NOMO-1 treated with dmso at 0.1 percent for 144 hours (cell line): ENCODE measurements at regions not wholly inside any gene's neighbourhood (a gene's known extent, or its start where the extent isn't known, plus 50 kb on each side); places are given as distances from the start of the nearest gene placed in this dataset.

Experiments
- DNase-seq: peaks from one replicate; lab custom pipeline; 2025; ENCODE audit not compliant: unreplicated experiment; lab: John Stamatoyannopoulos, UW

DNA sequence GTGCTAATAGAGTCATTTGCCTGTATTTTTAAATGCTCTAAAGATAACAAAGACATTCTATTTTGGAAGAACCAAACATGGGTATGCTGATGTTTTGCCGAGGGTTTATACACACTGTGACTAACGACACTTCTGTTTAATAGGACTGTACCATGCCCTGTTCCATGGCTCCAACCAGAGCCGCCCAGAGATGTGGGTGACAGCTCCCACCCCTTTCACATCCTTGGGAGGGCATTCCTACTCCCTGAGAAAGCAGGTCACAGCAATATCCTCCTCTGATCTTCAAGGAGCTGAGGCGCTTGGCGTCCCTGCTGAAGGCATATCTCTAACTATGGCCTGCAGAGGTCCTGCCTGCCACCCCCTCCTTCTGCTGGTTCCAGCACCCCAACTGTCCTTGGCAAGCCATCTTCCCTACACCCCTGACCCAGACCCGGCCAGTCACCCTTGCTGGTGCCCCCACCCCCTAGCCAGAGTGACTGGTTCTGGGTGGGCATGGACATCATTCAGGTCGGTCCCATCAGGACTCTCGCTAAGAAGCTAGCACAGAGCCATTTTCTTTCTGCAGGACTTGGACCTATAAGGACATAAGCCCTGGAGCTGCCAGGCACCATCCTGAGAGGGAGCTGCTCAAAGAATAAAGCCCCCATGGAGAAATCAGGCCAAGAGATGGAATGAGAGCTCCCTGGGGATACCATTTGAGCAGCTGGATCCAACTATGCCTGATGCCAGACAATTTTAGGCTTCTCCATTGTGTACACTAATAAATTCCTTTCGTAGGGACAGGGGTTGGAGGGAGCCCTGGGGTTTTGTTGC, 381.3 kb downstream of the CTTN start:
- DNase-seq = no peak

DNA sequence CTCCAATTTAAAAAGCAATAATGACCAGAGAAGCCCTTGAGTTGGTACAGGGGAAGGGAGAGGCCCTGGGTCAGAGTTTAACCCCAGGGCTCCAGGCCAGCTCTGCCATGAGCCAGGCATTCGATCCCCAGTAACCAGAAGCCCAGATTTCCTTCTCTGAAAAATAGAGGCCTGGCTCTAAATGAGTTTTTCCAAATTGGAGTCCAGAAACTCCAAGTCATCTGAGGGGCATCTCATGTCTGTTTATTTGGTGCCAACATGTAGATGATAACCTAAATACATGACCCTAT, 381.9 kb downstream of the CTTN start:
- no peak for DNase-seq

DNA sequence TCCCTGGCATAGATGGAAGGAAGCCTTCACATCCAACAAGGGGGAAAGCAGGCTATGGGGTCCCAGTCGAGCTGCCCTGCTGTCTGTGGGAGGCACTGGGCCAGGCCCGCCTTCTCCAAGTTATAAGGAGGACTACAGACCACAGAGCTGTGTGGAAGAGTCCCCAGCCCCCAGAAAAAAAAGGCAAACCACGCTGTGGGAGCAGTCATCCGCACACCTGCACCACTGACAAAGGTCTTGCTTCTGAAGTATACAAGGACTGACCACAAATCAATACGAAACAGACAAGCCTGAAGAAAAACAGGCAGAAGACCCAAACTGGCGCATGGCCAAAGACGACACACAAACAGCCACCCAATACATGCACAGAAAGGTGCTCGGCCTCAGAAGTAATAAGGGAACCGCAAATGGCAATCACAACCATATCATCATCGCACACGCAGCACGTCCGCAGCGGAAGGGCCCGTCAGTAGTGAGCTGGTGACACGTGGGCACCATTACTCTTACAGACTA, 384.1 kb downstream of the CTTN start:
- no peak for DNase-seq

DNA sequence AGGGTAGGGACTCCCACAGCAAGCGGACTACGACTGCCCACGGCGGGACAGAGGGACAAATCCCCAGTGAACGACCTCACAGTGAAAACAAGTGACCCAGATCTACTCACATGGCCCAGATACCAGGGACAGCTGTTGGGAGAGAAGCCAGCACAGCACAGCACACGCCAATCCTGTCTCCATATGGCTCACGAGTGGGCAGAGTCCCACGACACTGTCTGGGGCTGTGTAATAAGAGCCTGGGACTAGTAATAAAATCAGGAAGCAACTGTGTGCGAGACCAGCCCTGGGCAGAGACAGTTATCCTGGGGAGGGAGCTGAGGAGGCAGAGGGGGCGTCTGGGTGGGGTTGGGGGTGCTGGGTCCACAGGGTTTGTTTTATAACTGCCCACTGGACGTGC, 385.0 kb downstream of the CTTN start:
- no peak for DNase-seq

DNA sequence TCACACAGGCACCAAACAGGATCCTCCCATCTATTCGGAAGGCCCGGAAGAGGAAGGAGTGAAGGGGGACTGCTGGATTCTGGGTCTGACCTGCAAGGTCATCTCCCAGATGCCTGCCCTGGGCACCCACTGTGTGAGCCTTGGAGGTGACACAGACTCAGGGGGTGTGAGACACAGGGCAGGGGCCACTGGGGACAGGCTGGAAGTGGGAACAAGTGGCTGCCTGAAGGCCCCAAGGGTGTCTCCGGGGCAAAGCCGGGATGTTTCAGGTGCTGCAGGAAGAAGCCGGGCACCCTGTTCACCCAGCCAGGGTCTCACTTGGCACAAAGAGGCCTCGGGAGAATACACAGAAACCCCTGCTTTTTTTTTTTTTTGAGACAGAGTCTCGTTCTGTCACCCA, 385.5 kb downstream of the CTTN start:
- DNase-seq = no peak

DNA sequence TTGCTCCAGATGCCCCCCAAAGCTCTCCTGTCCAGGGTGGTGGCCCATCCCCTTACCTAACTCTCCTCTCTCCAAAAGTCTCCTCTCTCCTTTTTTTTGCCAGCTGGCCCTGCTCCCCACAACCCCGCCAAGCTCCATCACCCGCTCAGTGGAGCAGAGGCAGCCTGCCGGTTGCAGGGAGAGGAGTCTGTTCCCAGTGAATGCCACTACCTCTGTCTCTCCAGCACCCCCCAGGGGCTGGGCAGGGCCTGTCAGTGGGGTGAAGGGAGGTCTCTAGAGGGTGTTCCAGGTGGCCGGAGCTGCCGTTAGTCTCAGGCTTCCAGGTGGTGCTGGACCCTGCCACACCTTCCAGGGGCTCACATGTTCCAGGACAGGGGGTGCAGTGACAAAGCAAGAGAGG, 387.0 kb downstream of the CTTN start:
- DNase-seq = no peak

DNA sequence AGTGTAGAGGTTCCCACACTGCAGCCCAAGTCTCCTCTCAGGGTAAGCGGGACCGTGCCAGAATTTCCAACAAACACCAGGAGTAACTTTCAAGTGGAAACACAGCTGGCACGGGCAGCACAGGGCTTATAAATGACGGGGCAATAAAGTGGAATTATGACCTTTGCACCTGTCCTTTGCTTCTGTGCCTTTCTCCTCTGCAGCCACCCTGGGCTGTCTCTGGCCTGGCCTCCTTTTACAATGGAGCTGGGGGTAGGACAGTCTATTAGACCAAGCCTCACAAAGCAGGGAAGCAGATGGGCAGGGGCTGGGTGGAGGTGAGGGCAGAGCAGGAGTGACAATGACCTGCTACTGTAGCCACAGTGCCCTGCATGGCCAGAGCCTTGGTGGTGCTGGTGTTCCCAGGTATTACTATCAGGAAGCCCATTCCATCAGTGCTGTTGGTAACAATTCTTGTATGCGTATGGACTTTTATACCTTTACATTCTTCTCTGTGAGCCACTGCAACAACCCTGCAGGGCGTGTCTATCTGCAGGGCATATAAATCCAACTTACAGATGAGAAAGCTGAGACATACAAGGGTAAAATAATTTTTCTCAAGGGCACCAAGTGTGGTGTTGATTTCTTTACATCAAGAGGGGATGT, 387.8 kb downstream of the CTTN start:
- DNase-seq = no peak

DNA sequence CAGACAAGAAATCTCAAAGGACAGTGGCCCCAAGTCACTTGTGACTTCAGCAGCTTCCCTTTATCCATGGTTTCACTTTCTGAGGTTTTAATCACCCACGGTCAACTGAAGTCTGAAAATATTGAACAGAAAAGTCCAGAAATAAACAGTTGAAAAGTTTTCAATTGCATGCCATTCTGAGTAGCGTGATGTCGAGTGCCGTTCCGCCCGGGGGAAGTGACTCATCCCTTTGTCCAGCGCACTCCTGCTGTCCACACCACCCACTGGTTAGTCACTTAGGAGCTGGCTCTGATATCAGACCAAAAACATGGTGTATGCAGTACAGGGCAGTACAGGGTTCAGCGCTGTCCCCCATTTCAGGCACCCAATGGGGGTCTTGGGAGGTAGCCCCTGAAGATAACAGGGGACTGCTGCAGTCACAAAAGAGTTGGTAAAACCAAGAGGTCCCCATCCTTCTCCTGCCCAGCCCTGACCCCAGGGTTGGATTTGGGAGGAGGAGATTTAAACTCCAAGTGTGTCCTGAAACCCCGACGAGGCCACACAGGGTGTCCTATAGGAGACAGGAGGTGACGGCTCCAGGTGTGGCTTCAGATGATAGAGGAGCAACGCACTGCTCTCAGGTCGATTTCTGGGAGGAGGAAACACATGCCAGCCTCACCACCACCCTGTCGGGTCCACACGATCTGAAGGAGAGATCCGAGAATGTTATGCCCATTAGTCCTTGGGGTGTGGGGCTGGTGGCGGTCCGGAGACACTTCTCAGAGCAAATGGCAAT, 390.1 kb downstream of the CTTN start:
- DNase-seq = no peak

DNA sequence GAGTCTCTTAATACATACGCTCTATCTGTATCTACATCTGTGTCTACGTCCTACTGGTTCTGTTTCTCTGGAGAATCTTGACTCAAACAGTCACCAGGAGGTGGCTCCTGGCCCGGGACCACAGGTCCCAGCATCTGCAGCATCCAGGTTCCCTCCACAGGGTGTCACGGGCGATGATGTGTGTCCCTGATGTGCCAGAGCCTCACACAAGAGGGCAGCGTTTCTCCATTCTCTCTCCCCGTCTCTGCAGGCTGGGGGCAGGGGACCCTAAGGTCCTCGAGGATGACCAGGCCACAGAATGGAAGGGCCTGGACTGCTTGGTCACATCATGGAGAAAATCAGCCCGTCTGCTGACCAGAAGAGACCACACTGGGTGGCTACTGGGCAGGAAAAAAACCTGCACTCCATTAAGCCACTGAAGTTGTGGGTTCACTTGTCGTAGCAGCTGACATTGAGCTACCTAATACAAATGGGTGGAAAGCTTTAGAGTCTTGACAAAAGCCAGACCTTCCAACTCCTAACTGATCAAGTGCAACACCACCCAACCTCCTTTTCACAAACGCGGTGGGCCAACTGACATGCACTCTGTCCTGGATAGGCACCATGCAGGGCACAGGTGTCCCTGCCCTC, 392.5 kb downstream of the CTTN start:
- DNase-seq = no peak

DNA sequence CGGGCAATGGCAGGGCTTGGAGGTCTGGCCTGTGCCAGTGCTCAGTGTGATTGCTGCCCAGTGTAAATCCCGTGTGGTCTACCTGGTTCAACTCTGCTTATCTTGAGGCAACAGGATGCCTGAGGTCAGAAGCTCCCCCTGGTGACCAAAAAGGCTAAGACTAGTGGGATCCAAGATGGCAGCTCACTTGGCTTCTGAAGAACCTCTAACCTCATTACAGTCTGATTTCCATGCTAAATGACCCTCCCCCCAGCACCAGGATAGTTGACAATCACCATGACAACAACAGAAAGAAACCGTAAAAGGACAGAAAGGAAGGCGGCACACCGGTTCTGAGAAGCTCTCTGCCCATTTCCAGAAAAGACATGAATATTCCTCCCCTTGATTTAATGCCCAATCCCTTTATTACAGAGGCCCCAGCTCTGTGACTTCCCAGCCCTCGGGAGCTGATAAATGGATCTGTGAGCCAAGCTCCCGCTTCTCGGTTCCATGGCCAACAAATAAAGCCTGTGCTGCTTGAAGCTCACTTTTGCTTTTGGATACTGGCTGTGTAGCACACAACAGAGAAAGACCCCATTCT, 398.4 kb downstream of the CTTN start:
- DNase-seq = no peak

DNA sequence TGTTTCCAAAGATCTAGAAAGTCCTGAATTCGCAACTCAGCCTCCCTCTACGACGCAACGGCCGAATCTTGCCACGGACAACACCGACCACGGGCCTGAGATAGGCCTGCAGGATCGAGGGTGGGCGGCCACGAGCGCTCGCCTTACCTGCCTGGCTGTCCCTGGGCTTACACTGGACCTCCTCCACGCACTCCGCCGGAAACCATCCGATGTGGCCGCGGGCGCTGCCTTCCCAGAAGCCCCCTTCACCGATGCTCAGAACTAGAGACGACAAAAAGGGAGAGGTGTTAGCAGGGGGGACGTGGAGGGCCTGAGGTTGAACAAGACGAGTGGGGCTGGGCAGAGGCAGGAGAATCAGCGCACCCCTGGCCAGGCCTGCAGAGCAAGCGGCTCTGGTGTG, 400.0 kb downstream of the CTTN start:
- no peak for DNase-seq

DNA sequence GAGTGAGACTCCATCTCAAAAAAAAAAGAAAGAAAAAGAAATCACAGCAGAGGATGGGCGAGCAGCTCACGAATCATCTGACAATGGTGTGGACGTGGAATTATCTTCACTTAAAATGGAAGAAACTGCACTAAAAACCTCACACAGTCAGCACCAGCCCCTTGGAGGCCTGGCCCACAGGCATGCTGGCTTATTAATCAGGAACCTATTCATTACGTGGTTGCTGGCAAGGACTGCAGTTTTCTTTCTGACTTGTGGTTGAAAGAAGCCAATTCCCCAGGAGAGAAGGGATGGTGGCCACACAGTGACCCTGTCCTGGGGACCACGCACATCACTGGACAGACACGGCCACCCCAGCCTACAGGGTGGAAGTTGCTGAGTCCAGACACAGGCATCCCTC, 401.1 kb downstream of the CTTN start:
- DNase-seq = no peak

DNA sequence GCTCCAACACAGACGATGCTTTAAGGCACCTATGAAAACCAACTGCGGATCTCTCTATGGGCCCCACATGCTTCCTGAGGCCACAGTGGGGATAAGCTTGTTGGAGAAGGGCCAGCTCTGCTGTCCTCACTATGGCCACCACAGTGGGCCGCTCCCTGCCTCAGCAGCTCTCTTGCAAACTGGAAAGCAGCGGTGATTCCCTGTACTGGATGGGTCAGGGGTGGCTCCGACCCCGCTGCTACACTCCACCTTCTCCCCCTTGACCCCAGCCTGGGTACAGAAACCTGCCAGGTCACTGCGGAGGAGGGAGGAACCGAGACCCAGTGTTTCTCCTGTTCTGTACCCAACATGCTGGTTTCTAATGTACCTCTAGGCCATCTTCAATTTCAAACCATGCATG, 403.9 kb downstream of the CTTN start:
- DNase-seq = no peak

DNA sequence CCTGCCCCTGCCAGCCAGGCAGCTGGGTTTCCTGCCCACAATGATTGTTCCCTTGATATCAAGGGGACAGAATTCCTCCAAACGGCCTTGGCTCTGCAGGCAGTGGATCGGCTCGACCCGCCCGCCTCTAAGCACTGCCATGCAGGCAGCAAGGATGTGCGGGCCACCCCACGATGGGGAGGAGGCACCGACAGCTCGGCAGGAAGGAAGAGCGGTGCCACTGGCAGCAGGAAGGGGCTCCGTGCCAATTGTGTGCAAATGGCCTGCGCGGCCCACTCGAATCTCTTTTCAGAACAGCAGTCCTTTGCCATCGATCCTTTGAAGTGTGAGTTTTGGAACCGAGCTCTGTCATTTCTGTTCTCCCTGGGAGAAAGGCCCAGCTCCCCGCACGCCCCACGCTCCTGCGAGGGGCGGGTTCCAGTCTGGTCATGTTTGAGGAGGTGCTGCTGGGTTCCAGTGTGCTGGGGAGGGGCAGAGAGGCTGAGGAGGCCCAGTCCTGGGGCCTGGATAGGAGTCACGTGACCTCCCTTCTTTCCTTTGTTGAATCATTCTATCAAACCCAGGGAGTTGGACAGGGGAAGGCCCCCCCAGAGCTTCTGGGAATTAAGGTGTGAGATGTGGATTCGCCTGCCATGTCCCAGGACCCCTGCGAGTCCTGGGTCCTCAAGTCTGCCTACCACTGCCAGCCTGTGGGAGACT, 406.0 kb downstream of the CTTN start:
- DNase-seq = no peak

DNA sequence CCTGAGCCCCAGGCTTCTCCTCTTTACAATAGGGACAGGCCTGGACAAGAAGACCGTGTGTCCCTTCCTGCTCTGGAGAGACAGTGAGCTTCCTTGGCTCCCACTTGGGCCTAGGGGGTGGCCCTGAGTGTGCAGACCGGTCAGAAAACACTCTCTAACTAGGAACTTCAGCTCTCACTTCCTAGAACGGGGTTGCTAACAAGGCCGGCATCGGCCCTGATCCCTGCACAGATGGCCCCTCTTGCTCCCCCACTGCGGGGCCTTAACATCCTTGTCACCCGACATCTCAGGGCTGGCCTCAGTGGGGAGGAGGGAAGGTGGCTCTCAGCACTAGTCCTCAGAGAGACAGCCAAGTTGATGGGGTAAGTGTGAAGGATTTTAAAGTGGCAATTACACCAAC, 406.9 kb downstream of the CTTN start:
- DNase-seq = no peak

DNA sequence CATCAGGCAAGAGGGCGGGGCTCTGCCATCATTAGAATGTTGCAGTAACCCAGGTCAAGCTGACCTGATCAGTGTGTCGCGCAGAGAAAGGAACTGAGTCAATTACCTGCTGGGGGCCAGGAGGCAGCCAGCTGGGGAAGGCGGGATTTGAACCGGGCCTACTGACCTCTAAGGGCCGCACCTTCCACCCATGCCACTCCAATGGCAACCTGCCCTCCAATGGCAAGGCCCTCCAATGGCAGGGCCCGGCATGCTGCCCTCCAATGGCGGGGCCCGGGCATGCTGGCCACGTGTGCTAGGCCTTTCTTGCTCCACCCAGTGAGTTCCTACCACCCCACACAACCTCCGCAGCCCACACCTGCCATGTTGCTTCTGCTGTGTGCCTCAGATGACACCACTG, 407.6 kb downstream of the CTTN start:
- no peak for DNase-seq

DNA sequence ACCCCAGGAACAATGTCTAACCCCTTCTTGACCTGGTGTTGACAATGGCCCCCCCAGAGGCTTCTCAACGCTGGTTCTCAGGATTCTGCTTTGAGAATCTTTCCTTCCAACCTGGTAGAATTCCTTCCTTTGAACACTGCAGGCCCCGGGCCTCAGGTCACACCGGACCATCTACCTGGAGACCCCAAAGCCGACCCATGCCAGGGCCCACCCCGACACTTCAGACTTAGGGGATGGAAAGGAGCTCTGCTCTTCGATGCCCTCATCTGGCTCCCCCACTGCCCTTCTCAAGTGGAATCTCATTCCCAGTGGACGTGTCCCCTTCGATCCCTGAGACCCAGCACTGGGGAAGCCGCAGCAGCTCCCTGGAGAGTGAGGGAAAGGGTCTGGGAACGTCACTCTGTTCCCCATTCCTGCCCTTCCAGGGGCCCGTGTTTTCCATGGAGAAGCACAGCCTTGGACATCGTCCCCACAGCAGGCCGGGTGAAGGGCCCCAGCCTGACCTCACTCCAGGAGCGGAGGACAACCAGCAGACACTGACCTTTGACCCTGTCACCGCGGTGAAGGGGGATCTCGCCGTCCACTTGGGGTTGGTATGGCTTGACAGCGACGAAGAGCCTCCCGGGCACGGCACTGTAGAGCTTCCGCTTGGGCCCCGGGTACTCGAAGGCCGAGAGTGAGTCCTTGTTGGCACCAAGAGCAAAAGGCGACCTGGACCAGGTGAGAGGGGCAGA, 408.3 kb downstream of the CTTN start:
- DNase-seq = no peak

DNA sequence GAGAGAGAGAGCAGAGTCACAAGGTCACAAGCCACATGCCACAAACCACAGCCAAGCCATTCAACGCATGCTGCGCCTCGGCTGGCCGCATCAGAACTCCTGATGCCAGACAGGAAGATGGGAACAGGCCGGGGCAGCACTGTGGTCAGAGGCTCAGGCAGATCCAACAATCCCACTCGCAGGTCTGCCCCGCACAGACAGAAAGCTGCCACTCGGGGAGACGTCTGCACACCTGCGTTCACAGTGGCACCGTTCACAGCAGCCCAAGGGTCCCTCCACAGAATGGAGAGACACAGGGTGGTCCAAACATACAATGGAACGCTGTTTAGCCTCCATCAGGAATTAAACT, 408.8 kb downstream of the CTTN start:
- DNase-seq = no peak

DNA sequence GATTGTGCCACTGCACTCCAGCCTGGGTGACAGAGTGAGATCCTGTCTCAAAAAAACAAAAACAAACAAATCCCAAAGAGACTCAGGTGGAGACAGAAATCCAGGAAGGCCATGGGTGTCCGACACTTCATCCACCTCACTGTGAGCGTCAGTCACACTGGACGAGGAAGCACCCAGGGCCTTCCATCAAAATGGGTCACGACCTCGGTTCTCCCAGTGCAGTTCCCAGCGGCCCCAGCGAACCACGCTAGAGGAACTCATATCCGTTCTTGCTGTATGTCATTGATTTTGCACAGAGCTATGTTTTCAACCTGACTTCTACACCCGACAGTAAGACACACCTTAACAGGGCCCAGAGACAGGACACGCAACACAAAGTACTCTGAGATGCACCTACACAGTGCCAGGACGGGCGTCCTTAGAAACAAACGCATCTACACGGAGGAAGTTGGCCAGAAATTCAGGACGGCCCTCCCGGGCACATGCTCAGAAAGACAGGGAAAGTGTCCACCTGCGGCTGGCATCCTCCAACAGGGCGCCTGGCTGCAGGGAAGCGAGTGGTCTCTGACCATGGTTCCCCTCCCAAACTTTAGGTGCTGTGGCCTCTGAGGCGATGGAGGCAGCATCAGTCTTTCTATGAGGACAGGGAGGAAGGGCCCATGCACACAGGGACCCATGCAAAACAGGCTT, 410.5 kb downstream of the CTTN start:
- no peak for DNase-seq

DNA sequence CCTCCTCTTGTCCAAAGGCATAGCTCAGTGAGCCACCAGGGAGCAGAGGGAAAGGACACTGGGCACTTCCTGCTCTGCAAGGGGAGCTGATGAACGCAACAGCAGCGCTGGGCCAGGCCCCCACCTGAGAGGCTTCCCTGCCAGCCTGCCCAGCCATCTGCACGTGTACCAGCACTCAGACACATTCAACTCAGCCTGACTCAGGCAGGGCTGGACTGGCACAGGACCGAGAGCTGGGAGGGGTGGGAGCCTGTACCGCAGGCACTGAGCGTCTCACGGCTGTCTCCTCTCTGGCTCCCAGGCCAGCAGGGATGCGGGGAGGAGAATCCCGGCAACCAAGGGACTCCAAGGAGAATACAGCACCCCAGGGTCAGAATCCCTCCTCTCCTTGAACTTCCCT, 411.8 kb downstream of the CTTN start:
- no peak for DNase-seq
